Gastrocnemius medialis (tissue), 4 donors: ENCODE measurements at regions not wholly inside any gene's neighbourhood (a gene's known extent, or its start where the extent isn't known, plus 50 kb on each side); places are given as distances from the start of the nearest gene placed in this dataset.

ENCODE experiments used
- ATAC-seq, 2 donors: fragments of 150-250 bp; one replicate each; pipeline ENCODE4 v1.9.1; 2016
- DNase-seq, 2 donors: peaks; one replicate each; pipeline ENCODE4 v3.0.0-alpha.2; 2019
- H3K27ac ChIP-seq, 4 donors: fragments of 200-600 bp; sonication (generic); 1 replicate in 1 of 4; 2 replicates in 3 of 4; pipeline ENCODE4 v1.5.1; 2016 to 2018; ENCODE audit warnings: mild to moderate bottlenecking in 2 of 4, moderate library complexity in 1 of 4
- H3K27me3 ChIP-seq, 3 donors: fragments of 200-600 bp; sonication (generic) in 2 of 3; 1 replicate in 1 of 3; 2 replicates in 2 of 3; pipeline versions ENCODE4 v1.5.1 to v1.6.0; 2016 to 2019; ENCODE audit warnings: mild to moderate bottlenecking in 1 of 3, moderate library complexity in 1 of 3
- H3K36me3 ChIP-seq, 2 donors: fragments of 200-600 bp; sonication (generic) in 1 of 2; one replicate each; pipeline ENCODE4 v1.5.1; 2017 to 2018
- H3K4me1 ChIP-seq, 2 donors: fragments of 200-600 bp; sonication (generic) in 1 of 2; one replicate each; pipeline ENCODE4 v1.5.1; 2016 to 2017; ENCODE audit warnings: mild to moderate bottlenecking in 2 of 2
- H3K4me3 ChIP-seq, 4 donors: fragments of 200-600 bp; sonication (generic) in 3 of 4; 1 replicate in 1 of 4; 2 replicates in 3 of 4; pipeline ENCODE4 v1.5.1; 2016 to 2019; ENCODE audit warnings: mild to moderate bottlenecking in 2 of 4
- H3K9me3 ChIP-seq, 3 donors: fragments of 200-600 bp; sonication (generic) in 2 of 3; 1 replicate in 1 of 3; 2 replicates in 2 of 3; pipeline ENCODE4 v1.5.1; 2016 to 2019
- CTCF ChIP-seq, 5 experiments: fragments of 450-650 bp in 3 of 5; fragments of 200-600 bp in 2 of 5; sonication (generic) in 2 of 5; IDR thresholded peaks in 4 of 5; conservative IDR thresholded peaks in 1 of 5; 1 replicate in 4 of 5; 2 replicates in 1 of 5; pipeline ENCODE4 v1.5.1; 2016 to 2019; ENCODE audit warnings: antibody characterized with exemption in 5 of 5, mild to moderate bottlenecking in 3 of 5, moderate library complexity in 3 of 5
- POLR2A ChIP-seq, 2 donors: fragments of 450-650 bp; IDR thresholded peaks; one replicate each; pipeline ENCODE4 v1.6.1; 2017; ENCODE audit warnings: antibody characterized with exemption in 2 of 2, mild to moderate bottlenecking in 2 of 2, moderate library complexity in 2 of 2
- in situ Hi-C, 4 donors: fragments of 200-750 bp; cut with MboI; loops; one replicate each; pipeline versions ENCODE4 v1.15.0 to v1.8.0; 2017; ENCODE audit warnings: low sequenced_read_pairs in 4 of 4
- intact Hi-C: fragments of 100-400 bp; cut with DNase I; formaldehyde crosslinking; loops from one replicate; pipeline ENCODE4 v1.15.1; 2023; ENCODE audit warnings: low total_unique reads

DNA sequence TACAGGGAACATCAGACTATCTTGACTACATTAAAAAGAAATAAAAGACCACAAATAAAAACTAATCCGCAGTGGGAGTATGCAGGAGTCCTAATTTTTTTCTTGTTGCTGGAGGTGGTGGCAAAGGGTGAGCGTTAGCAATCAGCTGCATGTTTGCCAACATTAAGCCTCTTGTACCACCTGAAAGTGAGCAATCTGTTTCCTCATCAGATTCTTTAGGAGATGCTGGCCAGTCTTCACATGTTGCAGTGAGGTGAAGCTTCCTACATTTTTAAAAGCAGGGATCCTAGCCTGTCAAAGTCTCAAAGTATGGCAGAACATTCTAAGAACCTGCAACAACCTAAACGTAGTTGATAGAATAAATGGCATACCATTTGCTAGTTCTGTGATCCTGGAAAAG is 162.2 kb upstream of the MEF2C start:
- no peak for DNase-seq
- no peaks in the 10 kb centered on the region for H3K27me3 ChIP-seq
- peaks cover 3 to 12% of the 10 kb centered on the region in 2 donors for H3K4me1 ChIP-seq
- intact Hi-C loops (no loop called here), in situ Hi-C loops (no loop called here)
- no peak for TF ChIP-seq CTCF (IDR thresholded peaks at IDR 0.05 in 4 of 5, conservative IDR thresholded peaks at IDR 0.05 in 1 of 5)
- TF ChIP-seq POLR2A (IDR thresholded peaks at IDR 0.05) = no peak
- no peaks in the 10 kb centered on the region for H3K36me3 ChIP-seq
- no peaks in the 10 kb centered on the region for H3K9me3 ChIP-seq
- no peak overlapping the region for H3K27ac ChIP-seq
- no peak overlapping the region for H3K4me3 ChIP-seq
- ATAC-seq = no peak

GRCh38 chr5:89044674-89045200 is 161.8 kb upstream of the MEF2C start:
- H3K4me3 ChIP-seq = no peak overlapping the region
- H3K4me1 ChIP-seq = peaks cover 3 to 12% of the 10 kb centered on the region in 2 donors
- intact Hi-C loops (no loop called here), in situ Hi-C loops (no loop called here)
- TF ChIP-seq POLR2A (IDR thresholded peaks at IDR 0.05) (no peak), CTCF (IDR thresholded peaks at IDR 0.05 in 4 of 5, conservative IDR thresholded peaks at IDR 0.05 in 1 of 5) (no peak)
- no peaks in the 10 kb centered on the region for H3K9me3 ChIP-seq
- H3K27me3 ChIP-seq = no peaks in the 10 kb centered on the region
- no peaks in the 10 kb centered on the region for H3K36me3 ChIP-seq
- H3K27ac ChIP-seq = no peak overlapping the region
- DNase-seq (no peak), ATAC-seq (no peak)

- Histone ChIP-seq H3K27ac (no peak overlapping the region), H3K4me3 (no peak overlapping the region), H3K27me3 (no peaks in the 10 kb centered on the region), H3K4me1 (peaks cover 3 to 12% of the 10 kb centered on the region in 2 donors), H3K36me3 (no peaks in the 10 kb centered on the region), H3K9me3 (no peaks in the 10 kb centered on the region)
- intact Hi-C loops (no loop called here), in situ Hi-C loops (no loop called here)
- TF ChIP-seq POLR2A (IDR thresholded peaks at IDR 0.05) (no peak), CTCF (IDR thresholded peaks at IDR 0.05 in 4 of 5, conservative IDR thresholded peaks at IDR 0.05 in 1 of 5) (no peak)
- no peak for DNase-seq
- no peak for ATAC-seq
These were observed 160.7 kb upstream of the MEF2C start for GRCh38 chr5:89043676-89044075.

DNA sequence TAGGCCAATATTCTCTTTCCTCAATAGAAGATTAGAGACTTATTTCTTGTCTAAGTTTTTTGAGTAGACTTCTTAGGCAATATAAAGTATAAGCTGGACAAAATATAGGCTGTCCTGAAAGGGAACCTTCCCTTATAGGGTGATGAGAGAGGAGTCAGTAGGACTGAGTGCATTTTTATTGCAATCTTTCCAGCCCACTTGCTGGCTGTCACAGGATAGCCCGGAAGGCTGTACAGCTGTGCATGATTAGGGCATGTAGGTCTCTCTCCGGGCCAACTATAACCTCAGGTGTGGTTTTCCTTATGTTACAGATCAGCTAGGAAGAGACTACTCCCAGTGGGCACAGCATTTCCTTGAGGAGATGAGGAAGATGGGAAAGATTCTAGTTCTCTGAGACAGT is 159.8 kb upstream of the MEF2C start:
- Histone ChIP-seq H3K36me3 (no peaks in the 10 kb centered on the region), H3K27ac (no peak overlapping the region), H3K4me3 (no peak overlapping the region), H3K9me3 (no peaks in the 10 kb centered on the region), H3K27me3 (no peaks in the 10 kb centered on the region), H3K4me1 (peaks cover 3 to 10% of the 10 kb centered on the region in 2 donors)
- intact Hi-C loops (no loop called here), in situ Hi-C loops (no loop called here)
- ATAC-seq (no peak), DNase-seq (no peak)
- TF ChIP-seq POLR2A (IDR thresholded peaks at IDR 0.05) (no peak), CTCF (IDR thresholded peaks at IDR 0.05 in 4 of 5, conservative IDR thresholded peaks at IDR 0.05 in 1 of 5) (no peak)

- no peak overlapping the region for H3K27ac ChIP-seq
- ATAC-seq (no peak), DNase-seq (no peak)
- no peak overlapping the region for H3K4me3 ChIP-seq
- H3K4me1 ChIP-seq = peaks cover 0 to 2% of the 10 kb centered on the region in 2 donors
- in situ Hi-C loops = no loop called here
- no peaks in the 10 kb centered on the region for H3K36me3 ChIP-seq
- intact Hi-C loops = no loop called here
- TF ChIP-seq POLR2A (IDR thresholded peaks at IDR 0.05) = no peak
- no peak for TF ChIP-seq CTCF (IDR thresholded peaks at IDR 0.05 in 4 of 5, conservative IDR thresholded peaks at IDR 0.05 in 1 of 5)
- no peaks in the 10 kb centered on the region for H3K27me3 ChIP-seq
- no peaks in the 10 kb centered on the region for H3K9me3 ChIP-seq
These were observed 159.0 kb upstream of the MEF2C start for GRCh38 chr5:89041976-89042375.
